GM19324 (cell line): ENCODE measurements at regions not wholly inside any gene's neighbourhood (a gene's known extent, or its start where the extent isn't known, plus 50 kb on each side); places are given as distances from the start of the nearest gene placed in this dataset.

ENCODE experiments used
- ATAC-seq: cut with Tn5 transposase; IDR thresholded peaks from one replicate; pipeline ENCODE4 v1.9.1; 2021; ENCODE audit warnings: mild to moderate bottlenecking, moderate library complexity; ENCODE audit not compliant: unreplicated experiment, low FRiP score

GRCh38 chr5:159735036-159735435 is 181.2 kb upstream of the ADRA1B start:
- no peak for ATAC-seq

GRCh38 chr5:159735749-159736660 is 180.3 kb upstream of the ADRA1B start:
- no peak for ATAC-seq

- no peak for ATAC-seq
Measured at GRCh38 chr5:159736844-159737243, 179.4 kb upstream of the ADRA1B start.

GRCh38 chr5:159737263-159737662 is 179.0 kb upstream of the ADRA1B start:
- no peak for ATAC-seq

- ATAC-seq, result no peak
Measured at GRCh38 chr5:159741829-159742322, 174.4 kb upstream of the ADRA1B start.

- no peak for ATAC-seq
Measured at GRCh38 chr5:159743234-159743633, 173.0 kb upstream of the ADRA1B start.

GRCh38 chr5:159746707-159747106 is 169.6 kb upstream of the ADRA1B start:
- ATAC-seq, result no peak

GRCh38 chr5:159749146-159749545 is 167.1 kb upstream of the ADRA1B start:
- no peak for ATAC-seq

GRCh38 chr5:159750226-159750625 is 166.1 kb upstream of the ADRA1B start:
- ATAC-seq, result no peak

GRCh38 chr5:159751459-159751858 is 164.8 kb upstream of the ADRA1B start:
- ATAC-seq, result no peak

- no peak for ATAC-seq
Measured at GRCh38 chr5:159752622-159753275, 163.5 kb upstream of the ADRA1B start.

- no peak for ATAC-seq
Measured at GRCh38 chr5:159758189-159758588, 158.1 kb upstream of the ADRA1B start.

- ATAC-seq, result no peak
Measured at GRCh38 chr5:159759791-159760290, 156.4 kb upstream of the ADRA1B start.

- ATAC-seq, result no peak
Measured at GRCh38 chr5:159762921-159763320, 153.4 kb upstream of the ADRA1B start.

GRCh38 chr5:159763562-159763961 is 152.7 kb upstream of the ADRA1B start:
- no peak for ATAC-seq

GRCh38 chr5:159764283-159765134 is 151.8 kb upstream of the ADRA1B start:
- no peak for ATAC-seq

- no peak for ATAC-seq
Measured at GRCh38 chr5:159765135-159765433, 151.2 kb upstream of the ADRA1B start.

GRCh38 chr5:159765760-159766517 is 150.3 kb upstream of the ADRA1B start:
- ATAC-seq, result no peak

- no peak for ATAC-seq
Measured at GRCh38 chr5:159768243-159768642, 148.0 kb upstream of the ADRA1B start.

GRCh38 chr5:159772698-159773061 is 143.6 kb upstream of the ADRA1B start:
- no peak for ATAC-seq
